ENCODE measurements at regions not wholly inside any gene's neighbourhood (a gene's known extent, or its start where the extent isn't known, plus 50 kb on each side); places are given as distances from the start of the nearest gene placed in this dataset.

- no peak for TF ChIP-seq ZFP3 (CRISPR knock-in tag; IDR thresholded peaks at IDR 0.05)
- TF ChIP-seq RARB (CRISPR knock-in tag; IDR thresholded peaks at IDR 0.05): no peak
- TF ChIP-seq PATZ1 (CRISPR knock-in tag; IDR thresholded peaks at IDR 0.05; ENCODE audit: borderline replicate concordance): no peak
- TF ChIP-seq ZNF8 (CRISPR knock-in tag; IDR thresholded peaks at IDR 0.05): no peak
- no peak for TF ChIP-seq ZNF70 (CRISPR knock-in tag; IDR thresholded peaks at IDR 0.05)
- TF ChIP-seq CREB5 (CRISPR knock-in tag; IDR thresholded peaks at IDR 0.05; ENCODE audit: low read depth): no peak
- TF ChIP-seq OSR1 (CRISPR knock-in tag; IDR thresholded peaks at IDR 0.05): no peak
- no peak for TF ChIP-seq PPARA (CRISPR knock-in tag; IDR thresholded peaks at IDR 0.05; ENCODE audit: borderline replicate concordance)
- TF ChIP-seq ISL1 (CRISPR knock-in tag; IDR thresholded peaks at IDR 0.05): no peak
- no peak for TF ChIP-seq GLIS3 (CRISPR knock-in tag; IDR thresholded peaks at IDR 0.05)
- TF ChIP-seq CSRNP3 (CRISPR knock-in tag; IDR thresholded peaks at IDR 0.05): no peak
- TF ChIP-seq TSHZ2 (CRISPR knock-in tag; IDR thresholded peaks at IDR 0.05): no peak
- TF ChIP-seq ZFP30 (CRISPR knock-in tag; IDR thresholded peaks at IDR 0.05): no peak
- no peak for TF ChIP-seq TOX (CRISPR knock-in tag; IDR thresholded peaks at IDR 0.05; ENCODE audit: borderline replicate concordance)
Observed at GRCh38 chr14:22336031-22336430, 253.0 kb downstream of the DAD1 start.
